HCT116 (cell line): ENCODE measurements at regions not wholly inside any gene's neighbourhood (a gene's known extent, or its start where the extent isn't known, plus 50 kb on each side); places are given as distances from the start of the nearest gene placed in this dataset.
A peak's percentile ranks its signal among the peaks of the same experiment; 100 is the strongest.

Experiments
- ATAC-seq: fragments of 200-7000 bp; cut with Tn5 transposase; 2 replicates; pipeline ENCODE4 v1.9.1; 2020; ENCODE audit warnings: mild to moderate bottlenecking, moderate library complexity
- BruUV-seq: library from RNA; stranded (reverse); fragments of 400-500 nt; replicated peaks from 2 replicates; lab custom pipeline; 2021; lab: Mats Ljungman, UMichigan
- CTCF ChIA-PET: fragments of 300-600 bp; sonication (Branson Sonifier 250); formaldehyde crosslinking; loops from one replicate; lab custom pipeline; 2021; ENCODE audit warnings: antibody characterized with exemption; lab: Charles Lee
- POLR2A ChIA-PET: fragments of 300-600, 350-600 bp; sonication (Branson Sonifier 250); formaldehyde crosslinking; loops from one replicate; lab custom pipeline; 2021; ENCODE audit warnings: antibody characterized with exemption; lab: Charles Lee
- RAD21 ChIA-PET, 2 experiments: fragments of 300-600 bp; sonication (Branson Sonifier 250); formaldehyde crosslinking; loops; one replicate each; lab custom pipeline; 2023; ENCODE audit warnings: low total read pairs in 2 of 2; ENCODE audit not compliant: uncharacterized antibody in 2 of 2, unreplicated experiment in 2 of 2, low non-redundant PET in 1 of 2; lab: Charles Lee
- DNase-seq: peaks from one replicate; pipeline ENCODE4 v3.0.0-alpha.2; 2010; ENCODE audit warnings: low read depth, low spot score
- H2AFZ ChIP-seq: fragments of 200-600 bp; shearing (Covaris generic), sonication (generic); 2 replicates; pipeline ENCODE4 v1.6.1; 2017; ENCODE audit warnings: low read depth, mixed run types, mixed read lengths, antibody characterized with exemption, low read length; ENCODE audit not compliant: poor library complexity, severe bottlenecking
- H3K27ac ChIP-seq: 2 replicates; pipeline ENCODE4 v1.5.1; 2012; ENCODE audit warnings: low read depth, low read length
- H3K27me3 ChIP-seq: fragments of 200-600 bp; sonication (generic); 2 replicates; pipeline ENCODE4 v1.6.1; 2016; ENCODE audit warnings: mixed run types, low read length, mixed read lengths; ENCODE audit not compliant: insufficient read depth
- H3K36me3 ChIP-seq, 2 experiments: fragments of 200-500 bp in 1 of 2; fragments of 200-600 bp in 1 of 2; sonication (Bioruptor generic) in 1 of 2; sonication (generic) in 1 of 2; 2 replicates each; pipeline versions ENCODE4 v1.5.1 to v1.6.1; 2014 to 2016; ENCODE audit warnings: low read length in 2 of 2, inconsistent platforms in 1 of 2, mixed read lengths in 1 of 2, mixed run types in 1 of 2; ENCODE audit not compliant: insufficient read depth in 2 of 2, control insufficient read depth in 1 of 2
- H3K4me1 ChIP-seq, 2 experiments: fragments of 200-600 bp in 1 of 2; sonication (generic) in 1 of 2; 2 replicates each; pipeline versions ENCODE4 v1.5.1 to v1.6.1; 2012 to 2017; ENCODE audit warnings: low read length in 2 of 2, inconsistent platforms in 1 of 2, mild to moderate bottlenecking in 1 of 2, mixed read lengths in 1 of 2, mixed run types in 1 of 2, moderate library complexity in 1 of 2; ENCODE audit not compliant: insufficient read depth in 2 of 2, control insufficient read depth in 1 of 2
- H3K4me2 ChIP-seq: fragments of 200-600 bp; sonication (generic); 2 replicates; pipeline ENCODE4 v1.6.1; 2017; ENCODE audit warnings: mixed run types, low read length, mixed read lengths
- H3K4me3 ChIP-seq, 2 experiments: fragments of 200-600 bp in 1 of 2; sonication (generic) in 1 of 2; replicated peaks in 1 of 2; 2 replicates each; pipeline ENCODE4 v1.5.1; 2011 to 2016; ENCODE audit warnings: low read length in 2 of 2, control low read depth in 1 of 2, low read depth in 1 of 2, mild to moderate bottlenecking in 1 of 2, mixed read lengths in 1 of 2, mixed run types in 1 of 2
- H3K79me2 ChIP-seq: fragments of 200-600 bp; sonication (generic); 2 replicates; pipeline ENCODE4 v1.6.1; 2017; ENCODE audit warnings: mild to moderate bottlenecking, mixed run types, low read length, moderate library complexity, mixed read lengths; ENCODE audit not compliant: insufficient read depth
- H3K9ac ChIP-seq: fragments of 200-600 bp; sonication (generic); 2 replicates; pipeline ENCODE4 v1.6.1; 2016; ENCODE audit warnings: low read length, mixed read lengths
- H3K9me2 ChIP-seq: fragments of 200-600 bp; sonication (generic), shearing (Covaris generic); 2 replicates; pipeline ENCODE4 v1.6.1; 2017; ENCODE audit warnings: mixed run types, mild to moderate bottlenecking, moderate library complexity; ENCODE audit not compliant: insufficient read depth
- H3K9me3 ChIP-seq, 2 experiments: fragments of 200-500 bp in 1 of 2; fragments of 200-600 bp in 1 of 2; sonication (Bioruptor generic) in 1 of 2; sonication (generic) in 1 of 2; 2 replicates each; pipeline ENCODE4 v1.6.1; 2014 to 2017; ENCODE audit warnings: low read length in 2 of 2, mixed read lengths in 2 of 2, inconsistent platforms in 1 of 2, low read depth in 1 of 2, mild to moderate bottlenecking in 1 of 2, mixed run types in 1 of 2, moderate library complexity in 1 of 2; ENCODE audit not compliant: control insufficient read depth in 1 of 2, insufficient read depth in 1 of 2
- H4K20me1 ChIP-seq: fragments of 200-600 bp; sonication (generic), shearing (Covaris generic); 2 replicates; pipeline ENCODE4 v1.6.1; 2017; ENCODE audit warnings: mixed run types, mild to moderate bottlenecking, moderate library complexity; ENCODE audit not compliant: insufficient read depth
- CBX3 ChIP-seq: IDR thresholded peaks from 2 replicates; pipeline ENCODE4 v1.6.1; 2012; ENCODE audit warnings: low read depth
- EGR1 ChIP-seq: IDR thresholded peaks from 2 replicates; pipeline ENCODE4 v1.6.1; 2012; ENCODE audit warnings: low read depth
- SP1 ChIP-seq: IDR thresholded peaks from 2 replicates; pipeline ENCODE4 v1.6.1; 2012; ENCODE audit warnings: low read depth
- TCF7L2 ChIP-seq: IDR thresholded peaks from 2 replicates; pipeline ENCODE4 v1.7.0; 2011; ENCODE audit warnings: borderline replicate concordance, inconsistent platforms; ENCODE audit not compliant: insufficient read depth, insufficient read length; ENCODE audit errors: extremely low read depth
- YY1 ChIP-seq: IDR thresholded peaks from 2 replicates; pipeline ENCODE4 v1.6.1; 2011; ENCODE audit warnings: low read length, low read depth, moderate library complexity, mild to moderate bottlenecking; ENCODE audit not compliant: insufficient replicate concordance; ENCODE audit errors: extremely low read depth
- ZBTB33 ChIP-seq: IDR thresholded peaks from 2 replicates; pipeline ENCODE4 v1.6.1; 2011; ENCODE audit warnings: mild to moderate bottlenecking, low read length, moderate library complexity; ENCODE audit not compliant: insufficient replicate concordance; ENCODE audit errors: extremely low read depth
- ZNF274 ChIP-seq: fragments of 200-500 bp; sonication (Bioruptor generic); IDR thresholded peaks from 2 replicates; pipeline ENCODE4 v1.6.1; 2014; ENCODE audit warnings: mild to moderate bottlenecking, low read depth, low read length, inconsistent platforms
- intact Hi-C: fragments of 100-400 bp; cut with micrococcal nuclease; formaldehyde crosslinking; loops from 2 replicates; pipeline ENCODE4 v1.10.0; 2022
- TF ChIP-seq, protein P1 (sequence below): IDR thresholded peaks from 2 replicates; pipeline ENCODE4 v1.6.1; 2012

GRCh38 chr4:8726344-8726851 lies 133.8 kb downstream of the CPZ start:
- BruUV-seq, result no TSS peak
- Histone ChIP-seq H2AFZ (no peak overlapping the region), H3K36me3 (no peaks in the 10 kb centered on the region), H3K4me1 (no peaks in the 10 kb centered on the region), H3K79me2 (no peaks in the 10 kb centered on the region), H3K9ac (no peak overlapping the region), H3K27me3 (no peaks in the 10 kb centered on the region; the same call in 1 of the 2 replicates), H3K9me3 (no peaks in the 10 kb centered on the region), H3K4me3 (no peak overlapping the region), H3K9me2 (no peaks in the 10 kb centered on the region), H3K27ac (no peak overlapping the region), H4K20me1 (no peaks in the 10 kb centered on the region), H3K4me2 (no peak overlapping the region)
- TF ChIP-seq ZNF274 (no peak), CBX3 (no peak), ZBTB33 (no peak), TCF7L2 (no peak), SP1 (no peak), EGR1 (no peak), YY1 (no peak)
- TF ChIP-seq, protein P1, sequence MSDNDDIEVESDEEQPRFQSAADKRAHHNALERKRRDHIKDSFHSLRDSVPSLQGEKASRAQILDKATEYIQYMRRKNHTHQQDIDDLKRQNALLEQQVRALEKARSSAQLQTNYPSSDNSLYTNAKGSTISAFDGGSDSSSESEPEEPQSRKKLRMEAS, result no peak
- intact Hi-C loops, result no loop called here
- RAD21 ChIA-PET, result no interaction called here
- ATAC-seq (0 out of 2 replicates have a peak, but pooled peaks have one; percentile 30), DNase-seq (no peak)
- POLR2A ChIA-PET, result no interaction called here
- CTCF ChIA-PET, result no interaction called here
